GM21367 (cell line): ENCODE measurements at regions not wholly inside any gene's neighbourhood (a gene's known extent, or its start where the extent isn't known, plus 50 kb on each side); places are given as distances from the start of the nearest gene placed in this dataset.
"Not testable (repeated sequence)": the region's sequence is repeated elsewhere in the genome, so short reads cannot be mapped to it uniquely, and the experiment has no call there.

ENCODE experiments used
- ATAC-seq: cut with Tn5 transposase; IDR thresholded peaks from one replicate; pipeline ENCODE4 v1.9.1; 2021; ENCODE audit not compliant: unreplicated experiment

GRCh38 chr16:65752522-65752844 is 614.0 kb upstream of the CDH5 start:
- ATAC-seq = no peak

GRCh38 chr16:65751622-65752521 is 614.6 kb upstream of the CDH5 start:
- no peak for ATAC-seq

GRCh38 chr16:65749506-65749905 is 617.0 kb upstream of the CDH5 start:
- ATAC-seq = no peak

GRCh38 chr16:65746941-65747340 is 619.5 kb upstream of the CDH5 start:
- ATAC-seq = no peak

GRCh38 chr16:65745201-65745708 is 621.2 kb upstream of the CDH5 start:
- no peak for ATAC-seq

GRCh38 chr16:65744401-65744800 is 622.1 kb upstream of the CDH5 start:
- no peak for ATAC-seq

GRCh38 chr16:65743558-65743957 is 621.7 kb upstream of the CDH11 start:
- ATAC-seq = no peak

GRCh38 chr16:65740711-65741110 is 618.8 kb upstream of the CDH11 start:
- ATAC-seq = no peak

- ATAC-seq = no peak
Observed at GRCh38 chr16:65739518-65739917, 617.7 kb upstream of the CDH11 start.

GRCh38 chr16:65737831-65738230 is 616.0 kb upstream of the CDH11 start:
- no peak for ATAC-seq

GRCh38 chr16:65735615-65736014 is 613.8 kb upstream of the CDH11 start:
- not testable (repeated sequence) for ATAC-seq

- no peak for ATAC-seq
Observed at GRCh38 chr16:65733721-65734120, 611.9 kb upstream of the CDH11 start.

GRCh38 chr16:65731833-65732232 is 610.0 kb upstream of the CDH11 start:
- no peak for ATAC-seq

GRCh38 chr16:65728652-65729051 is 606.8 kb upstream of the CDH11 start:
- no peak for ATAC-seq

- ATAC-seq = no peak
Observed at GRCh38 chr16:65728167-65728566, 606.3 kb upstream of the CDH11 start.

GRCh38 chr16:65727534-65728137 is 605.8 kb upstream of the CDH11 start:
- ATAC-seq = no peak

- no peak for ATAC-seq
Observed at GRCh38 chr16:65725156-65725845, 603.4 kb upstream of the CDH11 start.

GRCh38 chr16:65722429-65722828 is 600.6 kb upstream of the CDH11 start:
- ATAC-seq = no peak

GRCh38 chr16:65717846-65718245 is 596.0 kb upstream of the CDH11 start:
- ATAC-seq = no peak

GRCh38 chr16:65716737-65717700 is 595.2 kb upstream of the CDH11 start:
- no peak for ATAC-seq
